Epithelial cell of proximal tubule (primary cell): ENCODE measurements at regions not wholly inside any gene's neighbourhood (a gene's known extent, or its start where the extent isn't known, plus 50 kb on each side); places are given as distances from the start of the nearest gene placed in this dataset.

ENCODE experiments used
- DNase-seq: peaks from one replicate; pipeline ENCODE4 v3.0.0-alpha.2; 2011; ENCODE audit warnings: low read depth
- H3K4me3 ChIP-seq: 2 replicates; pipeline ENCODE4 v1.5.1; 2011; ENCODE audit warnings: low read depth, mild to moderate bottlenecking, low read length
- CTCF ChIP-seq: conservative IDR thresholded peaks from 2 replicates; pipeline ENCODE4 v1.5.1; 2012; ENCODE audit warnings: low read depth, mild to moderate bottlenecking, low read length

GRCh38 chr22:22983123-22983522 lies 87.2 kb upstream of the GNAZ start:
- H3K4me3 ChIP-seq = no peak overlapping the region
- DNase-seq = no peak
- no peak for TF ChIP-seq CTCF

GRCh38 chr22:22983816-22984215 lies 86.5 kb upstream of the GNAZ start:
- no peak overlapping the region for H3K4me3 ChIP-seq
- DNase-seq = no peak
- TF ChIP-seq CTCF = no peak

- DNase-seq = no peak
- H3K4me3 ChIP-seq = no peak overlapping the region
- TF ChIP-seq CTCF = no peak
Observed at GRCh38 chr22:22984967-22985366, 85.4 kb upstream of the GNAZ start.

DNA sequence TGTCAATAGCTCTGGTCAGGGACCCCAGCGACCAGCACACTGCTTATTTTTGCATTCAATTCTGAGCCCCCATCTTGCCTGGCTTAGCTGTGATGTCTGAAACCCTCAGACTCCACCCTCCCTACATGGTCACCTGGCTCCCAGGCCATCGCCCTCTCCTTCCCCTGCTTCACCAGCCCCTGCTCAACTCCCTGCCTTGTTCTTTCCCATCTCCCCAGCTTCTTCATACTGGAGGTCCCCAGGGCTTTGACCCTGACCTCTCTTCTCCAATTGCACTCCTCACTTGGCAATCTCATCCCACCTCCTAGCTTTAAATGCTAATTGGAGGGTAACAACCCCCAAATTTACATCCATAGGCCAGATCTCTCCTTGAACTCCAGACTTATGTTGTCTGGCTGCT lies 84.3 kb upstream of the GNAZ start:
- H3K4me3 ChIP-seq = no peak overlapping the region
- TF ChIP-seq CTCF = no peak
- no peak for DNase-seq

- DNase-seq = no peak
- TF ChIP-seq CTCF = no peak
- H3K4me3 ChIP-seq = no peak overlapping the region
Observed at GRCh38 chr22:22986640-22987039, 83.7 kb upstream of the GNAZ start.

DNA sequence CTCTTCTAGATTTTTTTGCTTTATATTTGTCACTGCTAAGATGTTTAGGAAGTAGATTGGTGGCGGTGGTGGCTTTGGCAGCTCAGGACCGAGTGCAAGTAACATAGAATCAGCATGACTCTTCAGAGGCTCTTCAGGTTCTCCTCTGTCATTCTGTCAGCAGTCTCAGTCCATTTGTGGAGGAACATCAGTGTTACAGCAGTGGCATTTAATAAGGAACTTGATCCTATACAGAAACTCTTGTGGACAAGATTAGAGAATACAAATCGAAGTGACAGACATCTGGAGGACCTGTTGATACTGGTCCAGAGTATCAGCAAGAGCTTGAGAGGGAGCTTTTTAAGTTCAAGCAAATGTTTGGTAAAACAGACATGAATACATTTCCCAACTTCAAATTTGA lies 82.2 kb upstream of the GNAZ start:
- TF ChIP-seq CTCF = no peak
- DNase-seq = no peak
- H3K4me3 ChIP-seq = no peak overlapping the region

- TF ChIP-seq CTCF = no peak
- no peak for DNase-seq
- H3K4me3 ChIP-seq = no peak overlapping the region
Observed at GRCh38 chr22:22988785-22989184, 81.5 kb upstream of the GNAZ start.
